Spleen (tissue), 7 donors: ENCODE measurements at regions not wholly inside any gene's neighbourhood (a gene's known extent, or its start where the extent isn't known, plus 50 kb on each side); places are given as distances from the start of the nearest gene placed in this dataset.

Experiments used
- POLR2A ChIP-seq, 3 donors: fragments of 450-650 bp; IDR thresholded peaks; one replicate each; pipeline ENCODE4 v1.5.1; 2017; ENCODE audit warnings: antibody characterized with exemption in 3 of 3, mild to moderate bottlenecking in 1 of 3
- POLR2AphosphoS5 ChIP-seq, 3 donors: sonication (generic); formaldehyde crosslinking; IDR thresholded peaks; one replicate each; pipeline ENCODE4 v1.5.1; 2017; ENCODE audit warnings: antibody characterized with exemption in 3 of 3
- TF ChIP-seq, protein P1 (sequence below), 11 experiments: fragments of 200-600 bp in 7 of 11; fragments of 450-650 bp in 4 of 11; sonication (generic) in 4 of 11; IDR thresholded peaks in 8 of 11; conservative IDR thresholded peaks in 3 of 11; 1 replicate in 7 of 11; 2 replicates in 4 of 11; pipeline versions ENCODE4 v1.4.0 to v1.8.0; 2016 to 2021; ENCODE audit warnings: antibody characterized with exemption in 11 of 11, inconsistent platforms in 4 of 11, mild to moderate bottlenecking in 1 of 11
- donor health status: DM: no; HTN: no; CAD: no; lungs with moderate emphysema.
- donor health status: DM: no; HTN: no; CAD: no.
- donor health status: DM: no; HTN: no; CAD: no.

DNA sequence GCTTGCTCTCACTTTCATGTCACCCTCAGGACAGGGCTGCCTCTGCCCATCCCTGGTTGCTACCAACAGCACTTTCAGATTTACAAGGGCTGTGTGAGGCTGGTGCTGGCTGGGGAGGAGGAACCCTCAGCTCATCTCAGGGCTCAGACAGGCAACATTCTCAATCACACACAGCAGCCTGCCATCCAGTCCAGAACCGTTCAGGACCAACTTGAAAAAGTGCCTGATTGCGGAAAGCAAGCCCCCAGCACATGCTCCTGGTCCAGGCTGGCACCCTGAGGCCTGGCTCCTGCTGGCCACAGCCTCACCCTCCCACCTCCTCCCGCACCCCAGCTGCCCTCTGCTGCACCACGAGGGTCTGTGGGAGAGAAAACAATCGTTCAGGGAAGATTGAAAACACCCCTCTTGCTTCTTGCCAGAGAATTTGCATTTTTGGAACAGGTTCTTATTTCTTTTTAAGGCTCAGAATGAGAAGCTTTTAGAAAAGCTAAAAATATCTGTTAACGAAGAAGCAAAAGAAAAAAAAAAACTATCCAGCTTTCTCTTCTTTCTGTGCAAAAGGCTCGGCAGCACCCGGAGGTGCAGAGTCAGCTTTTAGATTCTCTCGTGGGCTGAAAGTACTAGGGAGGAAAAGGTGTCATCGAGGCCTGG is 403.8 kb upstream of the ID2 start:
- TF ChIP-seq, protein P1, sequence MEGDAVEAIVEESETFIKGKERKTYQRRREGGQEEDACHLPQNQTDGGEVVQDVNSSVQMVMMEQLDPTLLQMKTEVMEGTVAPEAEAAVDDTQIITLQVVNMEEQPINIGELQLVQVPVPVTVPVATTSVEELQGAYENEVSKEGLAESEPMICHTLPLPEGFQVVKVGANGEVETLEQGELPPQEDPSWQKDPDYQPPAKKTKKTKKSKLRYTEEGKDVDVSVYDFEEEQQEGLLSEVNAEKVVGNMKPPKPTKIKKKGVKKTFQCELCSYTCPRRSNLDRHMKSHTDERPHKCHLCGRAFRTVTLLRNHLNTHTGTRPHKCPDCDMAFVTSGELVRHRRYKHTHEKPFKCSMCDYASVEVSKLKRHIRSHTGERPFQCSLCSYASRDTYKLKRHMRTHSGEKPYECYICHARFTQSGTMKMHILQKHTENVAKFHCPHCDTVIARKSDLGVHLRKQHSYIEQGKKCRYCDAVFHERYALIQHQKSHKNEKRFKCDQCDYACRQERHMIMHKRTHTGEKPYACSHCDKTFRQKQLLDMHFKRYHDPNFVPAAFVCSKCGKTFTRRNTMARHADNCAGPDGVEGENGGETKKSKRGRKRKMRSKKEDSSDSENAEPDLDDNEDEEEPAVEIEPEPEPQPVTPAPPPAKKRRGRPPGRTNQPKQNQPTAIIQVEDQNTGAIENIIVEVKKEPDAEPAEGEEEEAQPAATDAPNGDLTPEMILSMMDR (IDR thresholded peaks at IDR 0.05 in 8 of 11, conservative IDR thresholded peaks at IDR 0.05 in 3 of 11), result no peak
- no peak for TF ChIP-seq POLR2A (IDR thresholded peaks at IDR 0.05)
- no peak for TF ChIP-seq POLR2AphosphoS5 (IDR thresholded peaks at IDR 0.05)
